OCI-LY1 (cell line): ENCODE measurements at regions not wholly inside any gene's neighbourhood (a gene's known extent, or its start where the extent isn't known, plus 50 kb on each side); places are given as distances from the start of the nearest gene placed in this dataset.

Experiments used
- H2AFZ ChIP-seq: fragments of 200-600 bp; sonication (generic), shearing (Covaris generic); 2 replicates; pipeline ENCODE4 v1.6.0; 2014; ENCODE audit warnings: antibody characterized with exemption, mild to moderate bottlenecking, low read length
- H3F3A ChIP-seq: fragments of 200-600 bp; sonication (generic), shearing (Covaris generic); 2 replicates; pipeline ENCODE4 v1.6.0; 2014; ENCODE audit warnings: mild to moderate bottlenecking, antibody characterized with exemption, low read length, moderate library complexity; ENCODE audit not compliant: insufficient read depth
- H3K27ac ChIP-seq: fragments of 200-600 bp; sonication (generic); 2 replicates; pipeline ENCODE4 v1.5.1; 2014; ENCODE audit warnings: low read length, mixed run types, mild to moderate bottlenecking, low read depth; ENCODE audit not compliant: poor library complexity, severe bottlenecking
- H3K27me3 ChIP-seq: fragments of 200-600 bp; sonication (generic); 2 replicates; pipeline ENCODE4 v1.6.0; 2014; ENCODE audit warnings: antibody characterized with exemption, mild to moderate bottlenecking, low read length, moderate library complexity; ENCODE audit not compliant: insufficient read depth
- H3K36me3 ChIP-seq: fragments of 200-600 bp; sonication (generic); 2 replicates; pipeline ENCODE4 v1.6.1; 2014; ENCODE audit warnings: mild to moderate bottlenecking, antibody characterized with exemption, low read length, moderate library complexity, mixed read lengths; ENCODE audit not compliant: insufficient read depth
- H3K4me1 ChIP-seq: fragments of 200-600 bp; sonication (generic); 2 replicates; pipeline ENCODE4 v1.5.1; 2014; ENCODE audit warnings: mild to moderate bottlenecking, low read length, moderate library complexity; ENCODE audit not compliant: insufficient read depth, severe bottlenecking
- H3K4me2 ChIP-seq: fragments of 200-600 bp; sonication (generic), shearing (Covaris generic); 2 replicates; pipeline ENCODE4 v1.6.1; 2014; ENCODE audit warnings: low read length
- H3K4me3 ChIP-seq: fragments of 200-600 bp; sonication (generic); 2 replicates; pipeline ENCODE4 v1.5.1; 2014; ENCODE audit warnings: low read length, low read depth, mild to moderate bottlenecking, mixed read lengths; ENCODE audit not compliant: poor library complexity, severe bottlenecking
- H3K79me2 ChIP-seq: fragments of 200-600 bp; shearing (Covaris generic); 2 replicates; pipeline ENCODE4 v1.6.1; 2016; ENCODE audit warnings: mixed run types, low read length, mixed read lengths; ENCODE audit not compliant: insufficient read depth
- H3K9ac ChIP-seq: fragments of 200-600 bp; sonication (generic), shearing (Covaris generic); 2 replicates; pipeline ENCODE4 v1.6.1; 2014; ENCODE audit warnings: mild to moderate bottlenecking, low read length, mixed read lengths
- H3K9me2 ChIP-seq: fragments of 200-600 bp; sonication (generic), shearing (Covaris generic); 2 replicates; pipeline ENCODE4 v1.6.1; 2014; ENCODE audit warnings: low read depth, mild to moderate bottlenecking, low read length, mixed read lengths
- H3K9me3 ChIP-seq: fragments of 200-600 bp; shearing (Covaris generic); 2 replicates; pipeline ENCODE4 v1.6.1; 2014; ENCODE audit warnings: low read length, mixed read lengths
- H4K20me1 ChIP-seq: fragments of 200-600 bp; sonication (generic), shearing (Covaris generic); 2 replicates; pipeline ENCODE4 v1.6.0; 2016; ENCODE audit warnings: mild to moderate bottlenecking, low read length; ENCODE audit not compliant: insufficient read depth
- EZH2 ChIP-seq: fragments of 200-600 bp; sonication (generic), shearing (Covaris generic); IDR thresholded peaks from 2 replicates; pipeline ENCODE4 v1.8.0; 2017; ENCODE audit warnings: borderline replicate concordance, mixed run types, mild to moderate bottlenecking, antibody characterized with exemption, low read length, moderate library complexity, mixed read lengths
- TF ChIP-seq, protein P1 (sequence below): fragments of 200-600 bp; sonication (generic), shearing (Covaris generic); IDR thresholded peaks from 2 replicates; pipeline ENCODE4 v1.5.1; 2017; ENCODE audit warnings: mild to moderate bottlenecking, antibody characterized with exemption, low read length, moderate library complexity, mixed read lengths

DNA sequence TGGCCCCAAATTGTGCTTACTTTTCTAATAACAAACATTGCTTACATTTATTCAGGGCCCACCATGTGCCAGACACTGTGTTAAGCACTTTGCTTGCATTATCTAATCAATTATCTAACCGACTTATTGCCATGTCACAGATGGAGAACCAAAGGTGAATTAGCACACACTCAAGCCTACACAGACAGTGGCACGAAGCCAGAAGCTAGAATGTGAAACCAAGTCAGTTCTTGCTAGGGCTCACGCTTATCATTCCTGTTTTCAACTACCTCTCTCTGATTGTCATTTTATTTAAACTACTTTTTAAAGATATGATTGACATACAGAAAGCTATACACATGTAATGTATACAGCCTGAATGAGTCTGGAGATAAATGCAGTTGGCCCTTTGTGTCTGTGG lies 215.7 kb upstream of the CFAP20DC start:
- H3K4me3 ChIP-seq: no peak overlapping the region
- no peaks in the 10 kb centered on the region for H4K20me1 ChIP-seq
- H3K9me2 ChIP-seq: no peaks in the 10 kb centered on the region
- H3K36me3 ChIP-seq: no peaks in the 10 kb centered on the region
- no peak overlapping the region for H2AFZ ChIP-seq
- no peak overlapping the region for H3K27ac ChIP-seq
- H3K79me2 ChIP-seq: no peaks in the 10 kb centered on the region
- TF ChIP-seq, protein P1, sequence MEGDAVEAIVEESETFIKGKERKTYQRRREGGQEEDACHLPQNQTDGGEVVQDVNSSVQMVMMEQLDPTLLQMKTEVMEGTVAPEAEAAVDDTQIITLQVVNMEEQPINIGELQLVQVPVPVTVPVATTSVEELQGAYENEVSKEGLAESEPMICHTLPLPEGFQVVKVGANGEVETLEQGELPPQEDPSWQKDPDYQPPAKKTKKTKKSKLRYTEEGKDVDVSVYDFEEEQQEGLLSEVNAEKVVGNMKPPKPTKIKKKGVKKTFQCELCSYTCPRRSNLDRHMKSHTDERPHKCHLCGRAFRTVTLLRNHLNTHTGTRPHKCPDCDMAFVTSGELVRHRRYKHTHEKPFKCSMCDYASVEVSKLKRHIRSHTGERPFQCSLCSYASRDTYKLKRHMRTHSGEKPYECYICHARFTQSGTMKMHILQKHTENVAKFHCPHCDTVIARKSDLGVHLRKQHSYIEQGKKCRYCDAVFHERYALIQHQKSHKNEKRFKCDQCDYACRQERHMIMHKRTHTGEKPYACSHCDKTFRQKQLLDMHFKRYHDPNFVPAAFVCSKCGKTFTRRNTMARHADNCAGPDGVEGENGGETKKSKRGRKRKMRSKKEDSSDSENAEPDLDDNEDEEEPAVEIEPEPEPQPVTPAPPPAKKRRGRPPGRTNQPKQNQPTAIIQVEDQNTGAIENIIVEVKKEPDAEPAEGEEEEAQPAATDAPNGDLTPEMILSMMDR: no peak
- no peak for TF ChIP-seq EZH2
- H3K4me1 ChIP-seq: no peaks in the 10 kb centered on the region
- no peaks in the 10 kb centered on the region for H3K27me3 ChIP-seq
- H3F3A ChIP-seq: no peaks in the 10 kb centered on the region
- H3K4me2 ChIP-seq: no peak overlapping the region
- no peaks in the 10 kb centered on the region for H3K9me3 ChIP-seq
- no peak overlapping the region for H3K9ac ChIP-seq

DNA sequence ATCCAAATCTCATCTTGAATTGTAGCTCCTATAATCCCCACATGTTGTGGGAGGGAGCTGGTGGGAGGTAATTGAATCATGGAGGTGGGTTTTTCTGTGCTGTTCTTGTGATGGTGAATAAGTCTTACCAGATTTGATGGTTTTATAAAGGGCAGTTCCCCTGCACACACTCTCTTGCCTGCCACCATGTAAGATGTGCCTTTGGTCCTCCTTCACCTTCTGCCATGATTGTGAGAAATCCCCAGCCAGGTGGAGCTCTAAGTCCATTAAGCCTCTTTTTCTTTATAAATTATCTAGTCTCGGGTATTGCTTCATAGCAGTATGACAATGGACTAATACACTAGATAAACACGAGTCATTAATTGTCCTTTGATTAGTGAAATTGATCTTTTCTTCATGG lies 214.5 kb upstream of the CFAP20DC start:
- Histone ChIP-seq H3K36me3 (no peaks in the 10 kb centered on the region), H2AFZ (no peak overlapping the region), H3K79me2 (no peaks in the 10 kb centered on the region), H3K27me3 (no peaks in the 10 kb centered on the region), H3K4me2 (no peak overlapping the region), H4K20me1 (no peaks in the 10 kb centered on the region), H3K9me2 (no peaks in the 10 kb centered on the region), H3F3A (no peaks in the 10 kb centered on the region), H3K27ac (no peak overlapping the region), H3K9me3 (no peaks in the 10 kb centered on the region), H3K4me3 (no peak overlapping the region), H3K9ac (no peak overlapping the region), H3K4me1 (no peaks in the 10 kb centered on the region)
- no peak for TF ChIP-seq EZH2
- TF ChIP-seq, protein P1: no peak

DNA sequence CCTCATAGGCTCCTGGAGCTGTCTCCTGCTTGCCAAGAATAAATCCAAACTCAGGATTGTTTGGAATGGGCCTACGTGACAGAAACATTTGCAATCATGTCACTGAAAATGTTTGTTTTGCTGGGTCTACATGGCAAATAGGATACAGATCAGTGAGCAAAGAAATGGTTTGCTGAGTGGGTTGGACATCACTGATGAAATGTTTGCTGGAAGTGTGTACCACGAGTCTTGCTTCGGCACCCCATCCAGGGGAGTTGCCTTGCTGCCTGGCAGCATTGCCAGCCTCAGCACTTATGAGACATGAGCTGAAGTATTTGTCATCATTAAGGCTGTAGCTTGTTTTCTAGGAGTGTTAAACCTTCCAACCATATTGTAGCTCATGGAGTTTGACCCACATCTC lies 213.3 kb upstream of the CFAP20DC start:
- H3K36me3 ChIP-seq: no peaks in the 10 kb centered on the region
- no peak overlapping the region for H3K27ac ChIP-seq
- no peaks in the 10 kb centered on the region for H4K20me1 ChIP-seq
- no peaks in the 10 kb centered on the region for H3K27me3 ChIP-seq
- no peak overlapping the region for H3K4me3 ChIP-seq
- no peak overlapping the region for H3K9ac ChIP-seq
- no peak for TF ChIP-seq EZH2
- TF ChIP-seq, protein P1: no peak
- no peak overlapping the region for H2AFZ ChIP-seq
- H3K4me2 ChIP-seq: no peak overlapping the region
- H3K9me3 ChIP-seq: no peaks in the 10 kb centered on the region
- no peaks in the 10 kb centered on the region for H3K4me1 ChIP-seq
- H3K9me2 ChIP-seq: no peaks in the 10 kb centered on the region
- no peaks in the 10 kb centered on the region for H3K79me2 ChIP-seq
- no peaks in the 10 kb centered on the region for H3F3A ChIP-seq
